ENCODE measurements at regions not wholly inside any gene's neighbourhood (a gene's known extent, or its start where the extent isn't known, plus 50 kb on each side); places are given as distances from the start of the nearest gene placed in this dataset.

- Histone ChIP-seq H3K27ac (ENCODE audit: low read length) (no peak overlapping the region), H3K27me3 (ENCODE audit: low read length) (no peaks in the 10 kb centered on the region), H3K4me3 (ENCODE audit: low read length) (no peak overlapping the region), H3K36me3 (ENCODE audit: low read depth, low read length) (no peaks in the 10 kb centered on the region), H3K4me2 (ENCODE audit: low read length) (no peak overlapping the region), H3K9me3 (ENCODE audit: low read length) (no peaks in the 10 kb centered on the region), H4K20me1 (ENCODE audit: low read length) (no peaks in the 10 kb centered on the region), H2AFZ (ENCODE audit: low read length) (no peak overlapping the region), H3K9me2 (replicated peaks; ENCODE audit: low read length) (no peaks in the 10 kb centered on the region), H3K79me2 (ENCODE audit: low read length) (no peaks in the 10 kb centered on the region), H3K9ac (ENCODE audit: low read length) (no peak overlapping the region), H3K4me1 (ENCODE audit: insufficient read depth, low read length) (no peaks in the 10 kb centered on the region), H3F3A (ENCODE audit: low read length, unreplicated experiment) (no peaks in the 10 kb centered on the region)
- ChIA-PET POLR2A (ENCODE audit: unreplicated experiment) (no interaction called here), CTCF (interaction anchor here (0.7 kb wide), 1 partner anchor 305 kb away, joined by 6 read pairs; no protein-coding TSS in a partner anchor)
- BruUV-seq (replicated peaks), result no TSS peak
- DNase-seq (no peak), ATAC-seq (no peak)
- TF ChIP-seq EZH2 (IDR thresholded peaks at IDR 0.05; ENCODE audit: low read length, unreplicated experiment) (no peak), EZH2phosphoT487 (IDR thresholded peaks at IDR 0.05; ENCODE audit: borderline replicate concordance, low read length) (no peak), CTCF (conservative IDR thresholded peaks at IDR 0.05; ENCODE audit: low read depth, low read length) (no peak)
- intact Hi-C loops (cut with micrococcal nuclease), result no loop called here
Measured at GRCh38 chr10:109727436-109727835, 195.9 kb downstream of the XPNPEP1 start.

- H3K9me3 ChIP-seq (ENCODE audit: low read length), result no peaks in the 10 kb centered on the region
Measured at GRCh38 chr10:109726473-109726872, 196.8 kb downstream of the XPNPEP1 start.

GRCh38 chr10:109723305-109723704 lies 200.0 kb downstream of the XPNPEP1 start:
- Histone ChIP-seq H3F3A (ENCODE audit: low read length, unreplicated experiment) (no peaks in the 10 kb centered on the region), H4K20me1 (ENCODE audit: low read length) (no peaks in the 10 kb centered on the region), H3K36me3 (ENCODE audit: low read depth, low read length) (no peaks in the 10 kb centered on the region), H3K79me2 (ENCODE audit: low read length) (no peaks in the 10 kb centered on the region), H2AFZ (ENCODE audit: low read length) (no peak overlapping the region), H3K27me3 (ENCODE audit: low read length) (no peaks in the 10 kb centered on the region), H3K4me2 (ENCODE audit: low read length) (no peak overlapping the region), H3K9me3 (ENCODE audit: low read length) (no peaks in the 10 kb centered on the region), H3K4me1 (ENCODE audit: insufficient read depth, low read length) (no peaks in the 10 kb centered on the region), H3K9ac (ENCODE audit: low read length) (no peak overlapping the region), H3K4me3 (ENCODE audit: low read length) (no peak overlapping the region), H3K9me2 (replicated peaks; ENCODE audit: low read length) (no peaks in the 10 kb centered on the region), H3K27ac (ENCODE audit: low read length) (no peak overlapping the region)
- intact Hi-C loops (cut with micrococcal nuclease), result no loop called here
- ATAC-seq (no peak), DNase-seq (no peak)
- CTCF ChIA-PET, result no interaction called here
- no TSS peak for BruUV-seq (replicated peaks)
- TF ChIP-seq CTCF (conservative IDR thresholded peaks at IDR 0.05; ENCODE audit: low read depth, low read length) (no peak), EZH2phosphoT487 (IDR thresholded peaks at IDR 0.05; ENCODE audit: borderline replicate concordance, low read length) (no peak), EZH2 (IDR thresholded peaks at IDR 0.05; ENCODE audit: low read length, unreplicated experiment) (no peak)
- POLR2A ChIA-PET (ENCODE audit: unreplicated experiment), result no interaction called here

More at GRCh38 chr10:109726473-109726872, 196.8 kb downstream of the XPNPEP1 start:
- H3K4me3 ChIP-seq (ENCODE audit: low read length), result no peak overlapping the region
- no peaks in the 10 kb centered on the region for H3K79me2 ChIP-seq (ENCODE audit: low read length)
- no peak overlapping the region for H3K27ac ChIP-seq (ENCODE audit: low read length)
- no TSS peak for BruUV-seq (replicated peaks)
- H3K4me1 ChIP-seq (ENCODE audit: insufficient read depth, low read length), result no peaks in the 10 kb centered on the region
- no peaks in the 10 kb centered on the region for H3K9me2 ChIP-seq (replicated peaks; ENCODE audit: low read length)
- H3K4me2 ChIP-seq (ENCODE audit: low read length), result no peak overlapping the region
- no peaks in the 10 kb centered on the region for H3K36me3 ChIP-seq (ENCODE audit: low read depth, low read length)
- ATAC-seq, result no peak
- DNase-seq, result no peak
- no peak overlapping the region for H3K9ac ChIP-seq (ENCODE audit: low read length)
- H3F3A ChIP-seq (ENCODE audit: low read length, unreplicated experiment), result no peaks in the 10 kb centered on the region
- TF ChIP-seq EZH2 (IDR thresholded peaks at IDR 0.05; ENCODE audit: low read length, unreplicated experiment), result no peak
- TF ChIP-seq CTCF (conservative IDR thresholded peaks at IDR 0.05; ENCODE audit: low read depth, low read length), result no peak
- TF ChIP-seq EZH2phosphoT487 (IDR thresholded peaks at IDR 0.05; ENCODE audit: borderline replicate concordance, low read length), result no peak
- POLR2A ChIA-PET (ENCODE audit: unreplicated experiment), result no interaction called here
- no peak overlapping the region for H2AFZ ChIP-seq (ENCODE audit: low read length)
- no peaks in the 10 kb centered on the region for H3K27me3 ChIP-seq (ENCODE audit: low read length)
- intact Hi-C loops (cut with micrococcal nuclease), result no loop called here
- CTCF ChIA-PET, result no interaction called here
- H4K20me1 ChIP-seq (ENCODE audit: low read length), result no peaks in the 10 kb centered on the region
